GM19463 (cell line): ENCODE measurements at regions not wholly inside any gene's neighbourhood (a gene's known extent, or its start where the extent isn't known, plus 50 kb on each side); places are given as distances from the start of the nearest gene placed in this dataset.

Experiments
- ATAC-seq: cut with Tn5 transposase; IDR thresholded peaks from one replicate; pipeline ENCODE4 v1.9.1; 2021; ENCODE audit warnings: mild to moderate bottlenecking, moderate library complexity; ENCODE audit not compliant: unreplicated experiment

DNA sequence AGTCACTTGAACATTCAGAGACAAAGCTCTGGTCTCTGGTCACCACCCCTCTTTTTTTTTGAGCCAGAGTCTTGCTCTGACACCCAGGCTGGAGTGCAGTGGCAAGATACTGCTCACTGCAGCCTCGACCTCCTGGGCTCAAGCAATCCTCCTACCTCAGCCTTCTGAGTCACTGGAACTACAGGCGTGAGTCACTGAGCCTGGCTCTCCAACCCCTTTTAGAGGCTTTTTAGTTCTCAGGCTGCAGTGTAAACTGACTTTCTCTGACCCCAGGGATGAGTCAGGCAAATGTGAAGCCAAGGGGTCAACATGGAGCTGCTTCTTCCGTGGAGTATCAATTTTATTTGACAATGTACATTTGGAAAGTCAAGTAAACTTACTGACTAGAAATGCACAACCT is 229.2 kb downstream of the PTTG2 start:
- no peak for ATAC-seq

DNA sequence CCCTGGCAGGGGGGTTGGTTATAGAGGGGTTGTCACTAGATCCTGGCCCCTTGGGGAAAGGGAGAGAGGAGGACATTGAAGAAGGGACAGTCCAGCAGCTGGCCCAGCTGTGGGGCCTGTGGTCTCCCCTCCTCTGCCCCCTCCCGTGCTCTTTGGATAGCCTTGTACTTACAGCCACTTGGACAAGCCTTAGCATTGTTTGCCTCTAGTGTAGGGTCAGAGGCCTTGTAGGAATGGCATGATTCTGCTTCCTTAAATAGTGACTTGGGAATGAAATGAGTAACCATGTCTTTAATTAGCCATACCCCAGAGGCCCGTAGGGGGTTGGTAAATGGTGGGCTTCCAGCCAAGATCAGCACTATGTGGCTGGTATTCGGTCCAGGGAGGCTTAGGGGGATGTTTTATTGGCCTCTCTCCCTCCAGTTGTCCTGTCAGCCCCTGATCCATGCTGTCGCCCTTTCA is 230.6 kb downstream of the PTTG2 start:
- ATAC-seq: no peak

GRCh38 chr4:38192516-38192915 is 232.3 kb downstream of the PTTG2 start:
- ATAC-seq: no peak

DNA sequence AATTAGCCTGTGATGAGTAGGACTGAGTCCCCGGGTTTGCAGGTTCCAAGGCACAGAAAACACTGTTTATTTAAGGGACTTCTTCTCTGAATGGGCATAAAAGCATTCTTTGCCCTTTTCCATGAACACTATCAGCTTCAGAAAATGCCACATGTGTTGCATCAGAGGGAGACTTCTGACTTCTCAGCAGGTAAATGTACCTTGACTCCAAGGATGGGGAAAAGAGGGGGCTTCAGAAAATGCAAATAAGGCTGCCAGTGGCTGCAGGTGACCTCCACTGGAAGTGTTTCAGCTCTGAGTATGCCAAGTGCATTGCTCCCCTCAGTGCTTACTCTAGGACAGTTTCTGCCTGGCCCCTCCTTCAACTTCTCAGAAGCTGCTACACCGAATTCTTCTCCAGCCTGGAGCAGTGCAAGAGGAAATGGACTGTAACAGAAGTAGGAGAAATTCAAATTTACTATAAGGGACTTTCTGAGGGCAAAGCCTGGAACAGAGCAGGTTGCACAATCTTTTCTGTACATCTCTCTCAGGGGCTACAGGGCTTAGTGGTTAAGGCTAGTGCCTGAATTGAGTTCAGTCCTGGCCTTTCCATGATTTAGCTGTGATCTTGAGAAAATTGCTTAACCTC is 233.2 kb downstream of the PTTG2 start:
- ATAC-seq: no peak

- no peak for ATAC-seq
Measured at GRCh38 chr4:38194047-38194602, 233.9 kb downstream of the PTTG2 start.

DNA sequence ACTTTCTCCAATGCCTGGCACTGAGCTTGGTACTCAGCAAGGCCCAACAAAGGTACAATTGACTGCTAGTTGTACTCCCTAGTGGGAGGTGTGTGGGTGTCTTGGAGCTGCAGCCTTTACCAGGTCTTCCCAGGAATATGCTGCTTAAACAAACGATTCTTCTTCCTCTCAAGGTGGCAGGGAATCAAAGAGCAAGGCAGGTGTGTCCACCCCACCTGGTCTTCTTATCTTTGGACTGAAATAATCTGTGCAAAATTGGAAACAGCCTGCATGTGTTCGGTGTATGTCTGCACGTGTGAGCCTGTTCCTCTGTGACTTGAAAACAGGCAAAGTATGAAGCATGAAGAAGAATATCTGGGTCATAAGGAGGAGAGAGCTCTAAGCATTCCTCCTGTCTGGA is 235.3 kb downstream of the PTTG2 start:
- no peak for ATAC-seq

DNA sequence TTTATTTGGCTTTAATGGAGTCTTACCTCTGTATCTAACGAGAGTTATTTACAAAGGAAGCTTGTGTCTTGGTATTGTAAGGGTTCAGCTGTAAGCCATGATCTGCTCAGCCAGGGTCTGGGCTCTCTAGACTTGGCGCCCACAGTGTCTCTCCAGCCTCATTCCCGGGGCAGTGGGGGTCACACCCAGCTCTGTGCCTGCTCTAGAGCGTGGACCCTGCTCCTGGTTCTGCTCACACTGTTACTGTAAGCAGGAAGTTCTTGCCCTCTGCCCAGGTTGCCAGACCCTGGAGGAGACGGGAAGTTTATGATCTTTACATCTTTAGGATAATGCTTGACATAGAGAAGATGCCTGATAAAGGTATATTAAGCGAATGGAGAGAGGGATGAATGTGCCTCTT is 235.7 kb downstream of the PTTG2 start:
- no peak for ATAC-seq

DNA sequence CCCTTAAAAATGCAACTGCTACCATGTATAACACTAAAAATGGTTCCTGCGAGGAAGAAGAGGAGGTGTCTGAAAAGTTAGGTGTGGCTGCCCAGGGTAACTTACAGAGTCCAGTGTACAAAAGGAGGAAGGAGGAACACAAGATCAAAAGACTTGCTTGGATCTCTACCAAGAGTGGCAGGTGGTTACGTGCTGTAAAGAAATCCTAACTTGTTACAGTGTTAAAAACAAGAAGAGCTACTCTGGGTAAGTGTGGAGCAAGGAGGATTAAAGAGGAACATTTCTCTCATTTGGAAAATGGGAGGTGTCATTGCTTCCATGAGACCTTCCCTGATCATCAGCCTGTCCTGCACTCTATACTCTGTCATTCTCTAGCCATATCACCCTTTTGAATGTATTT is 242.0 kb downstream of the PTTG2 start:
- no peak for ATAC-seq

DNA sequence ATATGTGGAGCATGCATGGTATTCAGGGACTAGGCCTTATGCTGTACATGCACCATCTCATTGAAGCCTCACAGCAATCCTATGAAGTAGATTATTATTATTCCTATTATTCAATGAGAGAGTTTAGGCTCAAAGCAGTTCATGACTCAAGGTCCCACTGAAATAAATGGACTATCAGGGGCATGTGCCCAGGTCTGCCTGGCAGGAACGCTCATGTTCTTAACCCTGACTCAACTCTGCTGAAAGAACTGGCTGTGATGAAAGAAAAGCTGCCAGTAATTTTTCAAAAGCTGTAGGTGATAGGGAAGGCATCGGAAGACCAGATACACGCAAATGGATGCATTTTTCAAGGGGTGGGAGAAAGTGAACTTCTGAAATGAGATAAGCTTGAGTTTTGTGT is 243.4 kb downstream of the PTTG2 start:
- ATAC-seq: no peak

- no peak for ATAC-seq
Measured at GRCh38 chr4:38204339-38205035, 244.3 kb downstream of the PTTG2 start.

DNA sequence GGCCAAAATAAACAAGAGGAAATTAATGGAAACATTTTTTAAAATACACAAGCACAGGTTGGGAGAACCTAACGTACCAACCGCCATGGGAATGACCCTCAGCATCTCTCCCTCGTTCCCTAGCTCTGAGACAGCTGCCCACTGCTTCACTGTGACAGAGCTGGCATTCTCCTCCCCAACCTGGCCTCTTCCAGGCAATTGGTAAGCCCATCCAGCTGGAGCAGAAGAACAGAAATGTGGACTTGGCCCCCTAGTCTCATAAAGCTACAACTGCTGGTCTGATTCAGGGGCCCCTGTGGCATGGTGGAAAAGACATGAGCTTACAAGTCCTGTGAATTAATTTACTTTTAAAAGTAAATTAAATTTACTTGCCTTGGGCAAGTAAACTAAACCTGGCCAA is 245.1 kb downstream of the PTTG2 start:
- ATAC-seq: no peak

- no peak for ATAC-seq
Measured at GRCh38 chr4:38207110-38207457, 246.9 kb downstream of the PTTG2 start.

DNA sequence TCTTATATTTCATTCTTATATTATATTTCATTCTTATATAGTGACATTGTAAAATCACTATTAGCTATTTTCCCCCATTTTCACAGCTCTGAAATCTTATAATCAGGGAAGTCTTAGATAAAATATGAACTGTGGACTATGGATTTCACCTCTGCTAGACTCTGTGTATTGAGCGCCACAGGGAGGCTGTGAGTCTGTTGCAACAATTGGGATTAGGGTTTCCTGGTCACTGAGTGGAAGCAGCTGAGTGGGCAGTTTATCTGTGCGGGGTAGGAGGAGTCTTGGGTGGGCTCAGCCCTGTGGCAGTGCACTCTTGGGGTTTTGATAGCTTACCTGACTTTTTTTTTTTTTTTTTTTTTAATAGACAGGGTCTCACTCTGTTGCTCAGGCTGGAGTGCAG is 249.5 kb downstream of the PTTG2 start:
- no peak for ATAC-seq

GRCh38 chr4:38210396-38211114 is 250.4 kb downstream of the PTTG2 start:
- ATAC-seq: no peak

DNA sequence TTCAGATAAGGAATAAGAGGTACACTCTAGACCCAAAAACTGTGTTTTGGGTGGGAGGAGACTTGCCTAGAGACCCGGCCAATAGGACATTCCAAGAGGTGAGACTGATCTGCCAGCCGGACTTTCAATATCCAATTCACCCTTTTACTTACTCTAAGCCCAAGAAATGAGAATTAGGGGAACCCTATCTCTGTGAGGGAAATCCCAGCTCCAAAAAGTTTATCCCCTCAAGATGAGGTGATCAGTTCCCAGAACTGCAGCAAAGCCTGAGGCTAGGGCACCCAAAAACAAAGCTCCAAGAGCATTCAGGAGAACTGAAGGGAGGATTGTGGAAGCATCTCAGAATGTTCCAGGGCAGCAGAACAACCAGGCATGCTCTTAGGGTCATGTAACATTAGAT is 251.7 kb downstream of the PTTG2 start:
- no peak for ATAC-seq

DNA sequence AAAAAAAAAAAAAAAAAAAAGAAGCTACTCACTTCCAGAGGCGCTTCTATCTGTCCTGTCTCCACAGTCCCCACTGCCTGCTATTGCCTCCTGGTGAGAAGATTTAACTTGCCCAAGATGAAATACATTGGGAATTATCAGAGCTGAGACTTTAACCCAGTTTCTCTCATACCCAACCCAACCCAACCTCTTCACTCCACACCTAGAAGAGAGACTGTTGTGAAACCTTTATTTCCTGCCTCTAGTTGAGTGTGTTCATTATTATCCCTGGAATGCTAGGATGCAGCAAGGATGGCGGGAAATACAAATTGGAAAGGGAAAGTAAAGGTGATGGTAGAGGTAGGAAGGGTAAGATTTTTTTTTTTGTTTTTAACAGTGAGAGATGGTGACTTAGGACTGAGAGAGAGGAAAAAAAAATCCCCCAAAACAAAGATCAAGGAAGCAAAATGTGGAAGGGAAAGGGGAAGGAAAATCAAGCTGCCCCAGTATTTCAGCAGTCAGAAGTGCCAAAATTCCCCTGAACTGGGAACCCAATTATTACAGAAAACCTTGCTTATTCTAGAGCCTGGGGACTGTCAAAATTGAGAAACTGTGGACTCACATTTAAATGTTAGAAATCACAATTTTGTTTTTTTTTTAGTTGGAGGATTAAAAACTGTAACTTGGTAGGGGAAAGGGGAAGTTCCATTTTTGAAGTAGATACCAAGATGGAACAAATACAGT is 253.0 kb downstream of the PTTG2 start:
- no peak for ATAC-seq

DNA sequence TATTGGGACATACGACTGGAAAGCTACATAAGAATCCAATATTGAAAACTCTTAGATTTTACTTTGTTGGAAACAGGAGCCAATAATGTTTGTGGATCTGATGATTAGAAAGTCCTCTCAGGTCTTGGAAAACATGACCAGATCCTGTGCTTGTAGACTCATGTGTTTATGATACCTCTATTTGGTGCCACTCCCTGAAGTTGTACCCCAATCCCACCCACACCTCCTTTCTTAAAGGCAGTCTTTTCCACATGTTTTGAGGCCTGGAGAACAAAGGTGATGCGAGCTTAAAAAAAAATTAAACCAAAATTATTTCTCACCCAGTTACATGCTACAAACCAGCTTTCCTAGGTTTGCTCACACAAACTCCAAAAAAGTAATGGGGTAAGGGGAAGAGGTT is 262.7 kb downstream of the PTTG2 start:
- no peak for ATAC-seq

DNA sequence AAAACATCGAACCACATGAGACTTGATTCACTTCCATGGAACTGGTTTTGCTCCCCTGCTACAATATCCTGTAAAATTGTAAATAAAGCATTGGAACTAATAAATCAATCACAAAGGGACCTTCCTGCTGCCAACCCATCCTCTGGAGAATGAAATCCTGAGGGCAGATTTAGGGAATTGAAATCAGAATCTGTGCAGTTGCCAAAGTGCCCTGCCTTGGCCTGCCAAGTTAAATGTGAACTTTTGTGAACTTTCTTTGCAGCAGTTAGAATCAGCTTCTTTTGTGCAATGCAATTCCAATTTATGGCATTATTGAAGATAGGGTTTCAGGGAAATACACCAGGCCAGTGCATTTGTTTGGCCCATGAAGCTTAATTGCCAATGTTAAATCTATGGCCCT is 263.1 kb downstream of the PTTG2 start:
- ATAC-seq: no peak

DNA sequence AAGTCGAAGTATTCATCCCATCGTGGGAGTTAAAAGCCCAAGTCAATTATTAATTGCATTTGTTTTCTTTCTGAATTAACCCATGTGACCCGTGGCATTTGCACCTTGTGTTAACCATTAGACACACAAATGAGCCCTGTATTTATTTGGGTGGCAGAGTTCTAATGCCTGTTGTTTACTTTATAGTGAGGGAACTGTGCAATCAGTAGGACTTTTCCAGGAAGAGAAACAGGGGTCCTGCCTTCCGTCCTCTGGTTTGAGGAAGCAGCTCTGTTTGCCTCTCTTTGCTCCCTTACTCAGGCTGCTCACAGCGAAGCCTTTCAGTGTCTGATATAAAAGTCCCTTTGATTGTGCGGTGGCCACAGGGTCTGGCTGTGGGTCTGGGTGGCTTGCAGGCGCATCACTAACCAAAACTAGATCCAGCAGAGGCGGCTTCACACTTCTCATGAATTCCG is 263.6 kb downstream of the PTTG2 start:
- no peak for ATAC-seq

DNA sequence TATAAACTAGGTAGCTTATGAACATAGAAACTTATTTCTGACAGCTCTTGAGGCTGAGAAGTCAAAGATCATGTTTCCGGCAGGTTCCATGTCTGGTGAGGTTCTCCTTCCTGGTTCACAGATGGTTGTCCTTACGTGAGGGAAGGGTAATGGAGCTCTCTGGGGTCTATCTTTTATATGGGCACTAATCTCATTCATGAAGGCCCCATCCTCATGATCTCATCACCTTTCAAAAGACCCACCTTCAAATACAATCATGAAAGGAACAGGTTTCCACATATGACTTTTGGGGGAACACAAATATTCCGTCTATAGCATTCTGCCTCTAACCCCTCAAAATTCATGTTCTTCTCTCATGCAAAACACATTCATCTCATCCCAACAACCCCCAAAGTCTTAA is 264.7 kb downstream of the PTTG2 start:
- no peak for ATAC-seq

- no peak for ATAC-seq
Measured at GRCh38 chr4:38226170-38226569, 266.0 kb downstream of the PTTG2 start.
